ENCODE measurements at regions not wholly inside any gene's neighbourhood (a gene's known extent, or its start where the extent isn't known, plus 50 kb on each side); places are given as distances from the start of the nearest gene placed in this dataset.
"Not testable (repeated sequence)": the region's sequence is repeated elsewhere in the genome, so short reads cannot be mapped to it uniquely, and the experiment has no call there.

DNA sequence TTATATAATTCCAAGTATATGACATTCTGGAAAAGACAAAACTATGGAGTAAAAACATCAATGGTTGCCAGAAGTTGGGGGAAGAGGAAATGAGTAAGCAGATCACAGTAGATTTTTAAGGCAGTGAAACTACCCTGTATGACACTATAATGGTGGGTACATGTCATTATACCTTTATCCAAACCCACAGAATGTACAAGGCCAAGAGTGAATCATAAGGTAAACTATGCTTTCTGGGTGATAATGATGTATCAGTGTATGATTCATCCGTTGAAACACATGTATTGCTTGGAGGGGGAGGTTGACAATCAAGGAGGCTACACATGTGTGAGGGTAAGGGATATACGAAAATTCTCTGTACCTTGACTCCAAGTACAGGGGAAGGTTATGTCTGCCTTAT lies 862.7 kb downstream of the PLA2G4A start:
- no peaks in the 10 kb centered on the region for H3K9me3 ChIP-seq (ENCODE audit: control insufficient read depth in 3 of 3, low read length in 3 of 3)
- no peaks in the 10 kb centered on the region for H3K4me1 ChIP-seq (ENCODE audit: control insufficient read depth in 3 of 3, insufficient read depth in 3 of 3, low read length in 3 of 3)
- no peak overlapping the region for H3K9ac ChIP-seq (ENCODE audit: low read depth in 1 of 3, low read length in 3 of 3)
- H3K27me3 ChIP-seq (ENCODE audit: control insufficient read depth in 3 of 3, insufficient read depth in 3 of 3, low read length in 3 of 3), result no peaks in the 10 kb centered on the region
- H3K4me3 ChIP-seq (ENCODE audit: low read length in 3 of 3), result no peak overlapping the region
- H3K27ac ChIP-seq (ENCODE audit: low read depth, low read length), result no peak overlapping the region
- H3K36me3 ChIP-seq (ENCODE audit: control insufficient read depth in 3 of 3, insufficient read depth in 3 of 3, low read length in 3 of 3), result no peaks in the 10 kb centered on the region

DNA sequence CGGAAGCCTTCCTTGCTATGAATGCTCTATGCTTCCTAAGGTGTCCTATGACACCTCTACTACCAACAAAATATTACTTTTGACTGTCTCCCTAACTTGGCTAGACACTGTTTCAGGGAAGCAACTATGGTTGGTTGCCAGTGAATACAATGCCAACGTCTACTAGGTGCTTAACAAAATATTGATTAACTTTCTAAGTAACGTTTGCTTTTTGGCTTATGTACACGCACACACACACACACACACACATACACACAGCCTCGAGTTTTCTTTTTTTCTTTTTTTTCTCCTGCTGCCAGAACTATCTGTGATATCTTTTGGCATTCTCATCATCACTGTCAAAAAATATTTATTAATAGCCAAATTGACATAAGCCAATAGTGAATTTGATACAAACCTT lies 864.0 kb downstream of the PLA2G4A start:
- H3K36me3 ChIP-seq (ENCODE audit: control insufficient read depth in 3 of 3, insufficient read depth in 3 of 3, low read length in 3 of 3), result no peaks in the 10 kb centered on the region
- H3K9ac ChIP-seq (ENCODE audit: low read depth in 1 of 3, low read length in 3 of 3), result no peak overlapping the region
- H3K9me3 ChIP-seq (ENCODE audit: control insufficient read depth in 3 of 3, low read length in 3 of 3), result no peaks in the 10 kb centered on the region
- H3K4me3 ChIP-seq (ENCODE audit: low read length in 3 of 3), result no peak overlapping the region
- H3K27ac ChIP-seq (ENCODE audit: low read depth, low read length), result no peak overlapping the region
- H3K27me3 ChIP-seq (ENCODE audit: control insufficient read depth in 3 of 3, insufficient read depth in 3 of 3, low read length in 3 of 3), result no peaks in the 10 kb centered on the region
- H3K4me1 ChIP-seq (ENCODE audit: control insufficient read depth in 3 of 3, insufficient read depth in 3 of 3, low read length in 3 of 3), result no peaks in the 10 kb centered on the region

DNA sequence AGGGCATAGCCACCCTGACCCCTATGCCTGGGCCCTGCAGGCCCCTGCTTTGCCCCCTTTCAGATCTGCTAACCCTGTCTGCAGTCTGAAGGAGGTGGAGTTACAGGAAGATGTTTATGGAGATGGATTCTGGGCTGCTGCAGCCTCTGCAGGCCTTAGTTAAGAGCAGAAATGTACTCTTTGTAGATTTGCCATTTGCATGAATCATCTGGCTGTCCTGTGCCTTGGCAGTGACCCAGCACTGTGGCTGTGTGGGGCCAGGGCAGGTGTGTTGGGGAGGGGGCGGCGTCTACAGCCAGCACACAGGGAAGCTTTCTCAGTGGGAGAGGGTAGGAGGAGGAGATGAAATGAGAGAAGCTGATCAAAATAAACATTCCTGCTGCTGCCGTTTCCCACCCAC lies 867.3 kb downstream of the PLA2G4A start:
- no peaks in the 10 kb centered on the region for H3K9me3 ChIP-seq (ENCODE audit: control insufficient read depth in 3 of 3, low read length in 3 of 3)
- H3K4me3 ChIP-seq (ENCODE audit: low read length in 3 of 3), result no peak overlapping the region

DNA sequence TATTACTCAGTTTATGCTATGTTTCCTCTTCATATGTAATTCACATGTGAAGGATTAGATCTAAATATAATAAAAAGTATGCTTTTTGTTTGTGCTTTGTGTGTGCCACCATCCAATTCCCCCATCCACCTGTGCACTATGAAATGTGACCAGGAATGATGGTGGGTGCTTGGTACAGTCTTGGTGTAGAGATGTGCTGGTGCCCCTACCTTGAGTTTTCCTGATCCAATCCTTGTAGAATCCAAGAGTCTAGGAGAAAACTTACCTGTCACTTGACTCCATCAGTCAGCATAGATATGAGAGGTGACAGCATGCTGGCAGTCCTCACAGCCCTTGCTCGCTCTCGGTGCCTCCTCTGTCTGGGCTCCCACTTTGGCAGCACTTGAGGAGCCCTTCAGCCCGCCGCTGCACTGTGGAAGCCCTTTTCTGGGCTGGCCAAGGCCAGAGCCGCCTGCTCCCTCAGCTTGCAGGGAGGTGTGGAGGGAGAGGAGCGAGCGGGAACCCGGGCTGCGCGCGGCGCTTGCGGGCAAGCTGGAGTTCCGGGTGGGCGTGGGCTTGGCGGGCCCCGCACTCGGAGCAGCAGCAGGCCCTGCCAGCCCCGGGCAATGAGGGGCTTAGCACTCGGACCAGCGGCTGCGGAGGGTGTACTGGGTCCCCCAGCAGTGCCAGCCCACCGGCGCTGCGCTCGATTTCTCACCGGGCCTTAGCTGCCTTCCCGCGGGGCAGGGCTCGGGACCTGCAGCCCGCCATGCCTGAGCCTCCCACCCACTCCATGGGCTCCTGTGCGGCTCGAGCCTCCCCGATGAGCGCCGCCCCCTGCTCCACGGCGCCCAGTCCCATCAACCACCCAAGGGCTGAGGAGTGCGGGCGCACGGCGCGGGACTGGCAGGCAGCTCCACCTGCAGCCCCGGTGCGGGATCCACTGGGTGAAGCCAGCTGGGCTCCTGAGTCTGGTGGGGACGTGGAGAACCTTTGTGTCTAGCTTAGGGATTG lies 874.7 kb downstream of the PLA2G4A start:
- not testable (repeated sequence) for H3K4me3 ChIP-seq (ENCODE audit: low read length in 3 of 3); H3K27ac ChIP-seq (ENCODE audit: low read depth, low read length); H3K9me3 ChIP-seq (ENCODE audit: control insufficient read depth in 3 of 3, low read length in 3 of 3); H3K27me3 ChIP-seq (ENCODE audit: control insufficient read depth in 3 of 3, insufficient read depth in 3 of 3, low read length in 3 of 3); H3K36me3 ChIP-seq (ENCODE audit: control insufficient read depth in 3 of 3, insufficient read depth in 3 of 3, low read length in 3 of 3); H3K9ac ChIP-seq (ENCODE audit: low read depth in 1 of 3, low read length in 3 of 3); H3K4me1 ChIP-seq (ENCODE audit: control insufficient read depth in 3 of 3, insufficient read depth in 3 of 3, low read length in 3 of 3)

More for the DNA sequence above, 867.3 kb downstream of the PLA2G4A start:
- H3K27ac ChIP-seq (ENCODE audit: low read depth, low read length), result no peak overlapping the region
- no peaks in the 10 kb centered on the region for H3K36me3 ChIP-seq (ENCODE audit: control insufficient read depth in 3 of 3, insufficient read depth in 3 of 3, low read length in 3 of 3)
- H3K9ac ChIP-seq (ENCODE audit: low read depth in 1 of 3, low read length in 3 of 3), result no peak overlapping the region
- no peaks in the 10 kb centered on the region for H3K27me3 ChIP-seq (ENCODE audit: control insufficient read depth in 3 of 3, insufficient read depth in 3 of 3, low read length in 3 of 3)
- H3K4me1 ChIP-seq (ENCODE audit: control insufficient read depth in 3 of 3, insufficient read depth in 3 of 3, low read length in 3 of 3), result no peaks in the 10 kb centered on the region

DNA sequence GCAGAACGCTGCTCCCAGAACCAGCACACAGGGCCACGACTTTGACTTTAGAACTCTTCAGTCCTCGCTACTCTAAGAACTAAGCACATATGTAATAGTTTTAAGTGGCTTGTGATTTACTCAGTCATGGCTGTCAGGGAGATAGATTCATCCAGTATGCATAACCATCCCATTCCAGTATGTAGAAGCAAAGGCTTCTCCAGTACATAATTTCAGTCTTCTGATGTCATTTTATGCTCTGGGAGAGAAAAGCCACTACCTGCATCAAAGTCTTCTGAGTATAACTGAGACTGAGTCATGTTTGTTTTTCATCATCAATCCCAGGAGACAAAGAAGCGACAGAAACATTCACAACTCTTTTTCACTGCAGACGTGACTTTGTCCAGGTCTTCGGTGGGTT lies 885.7 kb downstream of the PLA2G4A start:
- Histone ChIP-seq H3K9ac (ENCODE audit: low read depth in 1 of 3, low read length in 3 of 3) (no peak overlapping the region), H3K4me3 (ENCODE audit: low read length in 3 of 3) (no peak overlapping the region), H3K27ac (ENCODE audit: low read depth, low read length) (no peak overlapping the region), H3K27me3 (ENCODE audit: control insufficient read depth in 3 of 3, insufficient read depth in 3 of 3, low read length in 3 of 3) (no peaks in the 10 kb centered on the region), H3K36me3 (ENCODE audit: control insufficient read depth in 3 of 3, insufficient read depth in 3 of 3, low read length in 3 of 3) (no peaks in the 10 kb centered on the region), H3K9me3 (ENCODE audit: control insufficient read depth in 3 of 3, low read length in 3 of 3) (no peaks in the 10 kb centered on the region), H3K4me1 (ENCODE audit: control insufficient read depth in 3 of 3, insufficient read depth in 3 of 3, low read length in 3 of 3) (no peaks in the 10 kb centered on the region)

DNA sequence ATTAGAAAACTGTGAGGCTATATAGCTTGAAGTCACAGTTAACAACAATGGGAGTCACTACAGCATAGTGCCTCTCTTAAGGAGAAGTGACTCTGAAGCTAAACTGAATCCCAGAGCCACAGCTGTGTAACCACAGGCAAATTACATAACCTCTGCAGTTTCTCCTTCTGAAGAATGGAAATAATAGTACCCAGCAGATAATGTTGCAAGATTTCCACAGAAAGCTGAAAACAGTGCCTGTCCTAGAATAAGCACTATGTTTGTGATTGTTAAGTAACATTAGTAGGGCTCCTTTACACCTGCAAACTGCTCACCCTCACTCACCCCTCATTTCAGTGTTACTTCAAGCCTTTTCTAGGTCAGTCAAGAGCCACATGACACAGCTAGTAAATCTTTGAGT lies 886.7 kb downstream of the PLA2G4A start:
- no peak overlapping the region for H3K9ac ChIP-seq (ENCODE audit: low read depth in 1 of 3, low read length in 3 of 3)
- H3K27ac ChIP-seq (ENCODE audit: low read depth, low read length), result no peak overlapping the region
- no peak overlapping the region for H3K4me3 ChIP-seq (ENCODE audit: low read length in 3 of 3)
- H3K4me1 ChIP-seq (ENCODE audit: control insufficient read depth in 3 of 3, insufficient read depth in 3 of 3, low read length in 3 of 3), result no peaks in the 10 kb centered on the region
- no peaks in the 10 kb centered on the region for H3K36me3 ChIP-seq (ENCODE audit: control insufficient read depth in 3 of 3, insufficient read depth in 3 of 3, low read length in 3 of 3)
- H3K27me3 ChIP-seq (ENCODE audit: control insufficient read depth in 3 of 3, insufficient read depth in 3 of 3, low read length in 3 of 3), result no peaks in the 10 kb centered on the region
- no peaks in the 10 kb centered on the region for H3K9me3 ChIP-seq (ENCODE audit: control insufficient read depth in 3 of 3, low read length in 3 of 3)

DNA sequence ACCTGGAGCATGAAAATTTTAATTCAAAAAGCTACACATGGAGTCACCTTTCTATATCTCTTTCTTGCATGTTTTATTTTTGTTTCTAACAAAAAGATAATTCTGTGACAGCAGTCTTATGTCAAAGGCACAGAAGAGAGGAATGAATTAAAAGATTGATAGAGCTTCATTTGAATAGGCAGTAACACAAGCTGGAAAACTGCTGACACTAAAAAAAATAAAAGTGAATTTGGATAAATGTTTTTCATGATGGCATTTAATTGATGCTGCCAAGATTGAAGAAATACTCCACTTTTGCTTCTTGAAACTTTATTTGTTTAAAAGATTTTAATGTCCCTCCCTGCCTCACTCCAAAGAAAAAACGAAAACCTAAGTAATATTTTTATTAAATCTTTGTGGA lies 887.4 kb downstream of the PLA2G4A start:
- Histone ChIP-seq H3K36me3 (ENCODE audit: control insufficient read depth in 3 of 3, insufficient read depth in 3 of 3, low read length in 3 of 3) (no peaks in the 10 kb centered on the region), H3K4me1 (ENCODE audit: control insufficient read depth in 3 of 3, insufficient read depth in 3 of 3, low read length in 3 of 3) (no peaks in the 10 kb centered on the region), H3K27ac (ENCODE audit: low read depth, low read length) (no peak overlapping the region), H3K9ac (ENCODE audit: low read depth in 1 of 3, low read length in 3 of 3) (no peak overlapping the region), H3K4me3 (ENCODE audit: low read length in 3 of 3) (no peak overlapping the region), H3K9me3 (ENCODE audit: control insufficient read depth in 3 of 3, low read length in 3 of 3) (no peaks in the 10 kb centered on the region), H3K27me3 (ENCODE audit: control insufficient read depth in 3 of 3, insufficient read depth in 3 of 3, low read length in 3 of 3) (no peaks in the 10 kb centered on the region)

DNA sequence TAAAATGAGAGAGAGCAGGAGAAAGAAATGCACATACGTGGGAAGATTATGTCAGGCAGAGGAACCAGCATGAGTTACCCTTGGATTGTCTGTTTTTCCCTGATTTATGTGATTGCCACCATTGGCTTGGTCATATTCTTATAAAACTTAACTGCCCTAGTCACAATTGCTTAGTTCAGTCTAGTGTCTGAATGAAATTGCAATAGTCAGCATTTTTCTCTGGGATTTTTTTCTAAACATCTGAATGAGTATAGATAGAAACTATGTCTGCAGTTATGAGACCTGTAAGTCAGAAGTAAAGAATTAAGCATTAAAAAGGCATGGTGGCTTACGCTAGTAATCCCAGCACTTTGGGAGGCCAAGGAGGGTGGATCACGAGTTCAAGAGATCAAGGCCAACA lies 889.8 kb downstream of the PLA2G4A start:
- H3K4me3 ChIP-seq (ENCODE audit: low read length in 3 of 3), result no peak overlapping the region
- no peak overlapping the region for H3K9ac ChIP-seq (ENCODE audit: low read depth in 1 of 3, low read length in 3 of 3)
- no peaks in the 10 kb centered on the region for H3K9me3 ChIP-seq (ENCODE audit: control insufficient read depth in 3 of 3, low read length in 3 of 3)
- no peaks in the 10 kb centered on the region for H3K4me1 ChIP-seq (ENCODE audit: control insufficient read depth in 3 of 3, insufficient read depth in 3 of 3, low read length in 3 of 3)
- no peaks in the 10 kb centered on the region for H3K36me3 ChIP-seq (ENCODE audit: control insufficient read depth in 3 of 3, insufficient read depth in 3 of 3, low read length in 3 of 3)
- H3K27ac ChIP-seq (ENCODE audit: low read depth, low read length), result no peak overlapping the region
- no peaks in the 10 kb centered on the region for H3K27me3 ChIP-seq (ENCODE audit: control insufficient read depth in 3 of 3, insufficient read depth in 3 of 3, low read length in 3 of 3)

DNA sequence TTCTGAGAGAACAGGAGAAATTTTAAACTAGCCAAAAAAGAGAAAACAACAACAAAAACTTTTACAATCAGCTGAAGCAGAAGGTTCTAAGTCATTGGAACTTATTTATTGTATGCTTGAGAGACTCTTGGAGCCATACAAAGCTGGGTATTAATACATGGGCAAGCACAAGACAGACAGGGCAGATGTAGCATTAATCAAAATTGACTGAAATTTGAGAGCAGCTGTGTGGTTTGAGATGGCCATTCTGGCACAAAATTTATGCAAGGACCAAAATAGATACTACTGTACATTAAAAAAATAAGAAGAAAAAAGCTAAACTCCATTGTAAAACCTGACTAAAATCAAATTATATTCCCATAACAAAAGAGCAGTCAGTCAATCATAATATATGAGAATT lies 892.5 kb downstream of the PLA2G4A start:
- Histone ChIP-seq H3K4me3 (ENCODE audit: low read length in 3 of 3) (no peak overlapping the region), H3K27me3 (ENCODE audit: control insufficient read depth in 3 of 3, insufficient read depth in 3 of 3, low read length in 3 of 3) (no peaks in the 10 kb centered on the region), H3K36me3 (ENCODE audit: control insufficient read depth in 3 of 3, insufficient read depth in 3 of 3, low read length in 3 of 3) (no peaks in the 10 kb centered on the region), H3K27ac (ENCODE audit: low read depth, low read length) (no peak overlapping the region), H3K9ac (ENCODE audit: low read depth in 1 of 3, low read length in 3 of 3) (no peak overlapping the region), H3K4me1 (ENCODE audit: control insufficient read depth in 3 of 3, insufficient read depth in 3 of 3, low read length in 3 of 3) (no peaks in the 10 kb centered on the region), H3K9me3 (ENCODE audit: control insufficient read depth in 3 of 3, low read length in 3 of 3) (no peaks in the 10 kb centered on the region)

DNA sequence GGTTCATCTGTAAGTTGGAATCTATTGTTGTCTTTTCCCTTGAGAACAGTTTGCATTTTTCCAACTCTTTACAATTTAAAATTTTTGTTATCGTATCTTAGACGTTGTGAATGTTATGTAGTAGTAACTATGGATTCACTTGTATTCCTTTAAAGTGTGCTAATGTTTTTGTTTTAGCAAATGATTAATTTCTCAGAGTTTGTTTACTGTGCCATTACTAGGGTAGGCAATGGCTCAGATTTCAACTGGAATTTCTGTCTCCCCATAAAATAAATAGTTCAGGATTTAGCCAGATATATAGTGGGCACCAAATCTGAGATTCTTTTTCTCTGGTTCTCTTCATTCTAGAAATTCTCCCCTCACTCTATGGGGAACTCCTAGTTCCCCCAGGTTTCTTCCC lies 896.5 kb downstream of the PLA2G4A start:
- Histone ChIP-seq H3K9ac (ENCODE audit: low read depth in 1 of 3, low read length in 3 of 3) (no peak overlapping the region), H3K27me3 (ENCODE audit: control insufficient read depth in 3 of 3, insufficient read depth in 3 of 3, low read length in 3 of 3) (no peaks in the 10 kb centered on the region), H3K4me3 (ENCODE audit: low read length in 3 of 3) (no peak overlapping the region), H3K4me1 (ENCODE audit: control insufficient read depth in 3 of 3, insufficient read depth in 3 of 3, low read length in 3 of 3) (no peaks in the 10 kb centered on the region), H3K9me3 (ENCODE audit: control insufficient read depth in 3 of 3, low read length in 3 of 3) (no peaks in the 10 kb centered on the region), H3K36me3 (ENCODE audit: control insufficient read depth in 3 of 3, insufficient read depth in 3 of 3, low read length in 3 of 3) (no peaks in the 10 kb centered on the region), H3K27ac (ENCODE audit: low read depth, low read length) (no peak overlapping the region)

Measured in skeletal muscle tissue (tissue), 3 donors.